Spleen (tissue), 7 donors: ENCODE measurements at regions not wholly inside any gene's neighbourhood (a gene's known extent, or its start where the extent isn't known, plus 50 kb on each side); places are given as distances from the start of the nearest gene placed in this dataset.

Experiments used
- CTCF ChIP-seq, 11 experiments: fragments of 200-600 bp in 7 of 11; fragments of 450-650 bp in 4 of 11; sonication (generic) in 4 of 11; IDR thresholded peaks in 8 of 11; conservative IDR thresholded peaks in 3 of 11; 1 replicate in 7 of 11; 2 replicates in 4 of 11; pipeline versions ENCODE4 v1.4.0 to v1.8.0; 2016 to 2021; ENCODE audit warnings: antibody characterized with exemption in 11 of 11, inconsistent platforms in 4 of 11, mild to moderate bottlenecking in 1 of 11
- POLR2A ChIP-seq, 3 donors: fragments of 450-650 bp; IDR thresholded peaks; one replicate each; pipeline ENCODE4 v1.5.1; 2017; ENCODE audit warnings: antibody characterized with exemption in 3 of 3, mild to moderate bottlenecking in 1 of 3
- donor health status: DM: no; HTN: no; CAD: no; lungs with moderate emphysema.
- donor health status: DM: no; HTN: no; CAD: no.
- donor health status: DM: no; HTN: no; CAD: no.

- TF ChIP-seq CTCF (IDR thresholded peaks at IDR 0.05 in 8 of 11, conservative IDR thresholded peaks at IDR 0.05 in 3 of 11) (peak in 4 of 11 experiments; percentile 20 to 48 (median 25)), POLR2A (IDR thresholded peaks at IDR 0.05) (no peak)
Observed at GRCh38 chr18:75727456-75727855, 300.0 kb upstream of the SMIM21 start.
